Heart left ventricle (tissue), 13 donors: ENCODE measurements at regions not wholly inside any gene's neighbourhood (a gene's known extent, or its start where the extent isn't known, plus 50 kb on each side); places are given as distances from the start of the nearest gene placed in this dataset.

Source experiments
- CTCF ChIP-seq, 12 donors: fragments of 200-600 bp; sonication (generic) in 4 of 12; IDR thresholded peaks; one replicate each; pipeline versions ENCODE4 v1.5.0 to v1.8.0; 2018 to 2022; ENCODE audit warnings: antibody characterized with exemption in 12 of 12, mild to moderate bottlenecking in 5 of 12
- POLR2A ChIP-seq, 2 donors: fragments of 450-650 bp; IDR thresholded peaks; one replicate each; pipeline ENCODE4 v1.6.1; 2017; ENCODE audit warnings: antibody characterized with exemption in 2 of 2, mild to moderate bottlenecking in 2 of 2, moderate library complexity in 2 of 2
- donor health status: ischemic (EF 13 %, LVEDD 7.1; RV severe dilation, severe dysfunction).
- donor health status: DM: no; HTN: yes; CAD: no.
- donor health status: DM: no; HTN: no; CAD: no.
- donor health status: ischemic (EF 25% LVEDD 6.9; RV normal size, moderate dysfunction).
- donor health status: ischemic (EF 25% LVEDD 5.7; RV mildly dilated, moderate dysfunction).
- donor health status: ischemic (EF 35%, LVEDD 5.7; RV mildly dilated, moderate dysfunction).
- donor health status: nonischemic (EF 11% LVEDD 7.7; RV severe dilation, severe dysfunction).
- donor health status: DM: yes; HTN: yes; CAD: no.
- donor health status: PGD.
- donor health status: ischemic (EF 29% LVEDD 5.4; RV normal size, mild dysfunction).
- donor health status: nonischemic (EF 23%, LVEDD 6.1; RV moderate dilation, normal function).

- no peak for TF ChIP-seq CTCF (IDR thresholded peaks at IDR 0.05)
- no peak for TF ChIP-seq POLR2A (IDR thresholded peaks at IDR 0.05)
Measured at GRCh38 chr2:43029186-43029585, 197.2 kb downstream of the ZFP36L2 start.
